G401 (cell line): ENCODE measurements at regions not wholly inside any gene's neighbourhood (a gene's known extent, or its start where the extent isn't known, plus 50 kb on each side); places are given as distances from the start of the nearest gene placed in this dataset.
"Not testable (repeated sequence)": the region's sequence is repeated elsewhere in the genome, so short reads cannot be mapped to it uniquely, and the experiment has no call there.

ENCODE experiments used
- DNase-seq: peaks from one replicate; pipeline ENCODE4 v3.0.0-alpha.2; 2015; ENCODE audit warnings: low spot score
- in situ Hi-C: cut with HindIII; loops from 2 replicates; pipeline ENCODE4 v1.10.0; 2016; ENCODE audit warnings: low sequenced_read_pairs, mixed read lengths

GRCh38 chr4:27412613-27413012, 552.0 kb downstream of the STIM2 start:
- DNase-seq: no peak
- in situ Hi-C loops: no loop called here

GRCh38 chr4:27414887-27415731, 554.5 kb downstream of the STIM2 start:
- no peak for DNase-seq
- in situ Hi-C loops: no loop called here

GRCh38 chr4:27428661-27429060, 568.0 kb downstream of the STIM2 start:
- in situ Hi-C loops: no loop called here
- DNase-seq: no peak

GRCh38 chr4:27429364-27429871, 568.8 kb downstream of the STIM2 start:
- DNase-seq: no peak
- in situ Hi-C loops: no loop called here

GRCh38 chr4:27442146-27442545, 581.5 kb downstream of the STIM2 start:
- DNase-seq: no peak
- in situ Hi-C loops: no loop called here

- in situ Hi-C loops, DNase-seq: not testable (repeated sequence)
Observed at GRCh38 chr4:27442661-27443060, 582.0 kb downstream of the STIM2 start.

- no peak for DNase-seq
Observed at GRCh38 chr4:27463816-27464215, 603.2 kb downstream of the STIM2 start.

GRCh38 chr4:27467351-27467750, 606.7 kb downstream of the STIM2 start:
- in situ Hi-C loops: no loop called here

More at GRCh38 chr4:27463816-27464215, 603.2 kb downstream of the STIM2 start:
- in situ Hi-C loops: no loop called here

GRCh38 chr4:27472364-27472763, 611.7 kb downstream of the STIM2 start:
- DNase-seq: no peak
- in situ Hi-C loops: no loop called here

More at GRCh38 chr4:27467351-27467750, 606.7 kb downstream of the STIM2 start:
- no peak for DNase-seq

- no peak for DNase-seq
- in situ Hi-C loops: no loop called here
Observed at GRCh38 chr4:27474691-27475090, 614.0 kb downstream of the STIM2 start.

- no peak for DNase-seq
- in situ Hi-C loops: no loop called here
Observed at GRCh38 chr4:27484216-27484615, 623.6 kb downstream of the STIM2 start.

- no peak for DNase-seq
- in situ Hi-C loops: no loop called here
Observed at GRCh38 chr4:27490315-27490714, 629.7 kb downstream of the STIM2 start.

- DNase-seq: no peak
- in situ Hi-C loops: no loop called here
Observed at GRCh38 chr4:27490766-27491165, 630.1 kb downstream of the STIM2 start.

GRCh38 chr4:27506401-27506800, 645.8 kb downstream of the STIM2 start:
- in situ Hi-C loops: no loop called here

GRCh38 chr4:27514711-27515110, 654.1 kb downstream of the STIM2 start:
- in situ Hi-C loops: no loop called here

More at GRCh38 chr4:27506401-27506800, 645.8 kb downstream of the STIM2 start:
- DNase-seq: no peak

GRCh38 chr4:27515140-27515539, 654.5 kb downstream of the STIM2 start:
- in situ Hi-C loops: no loop called here

More at GRCh38 chr4:27514711-27515110, 654.1 kb downstream of the STIM2 start:
- no peak for DNase-seq

GRCh38 chr4:27518876-27519275, 658.2 kb downstream of the STIM2 start:
- in situ Hi-C loops: no loop called here
- no peak for DNase-seq

More at GRCh38 chr4:27515140-27515539, 654.5 kb downstream of the STIM2 start:
- DNase-seq: no peak

- no peak for DNase-seq
- in situ Hi-C loops: no loop called here
Observed at GRCh38 chr4:27524224-27524623, 663.6 kb downstream of the STIM2 start.

GRCh38 chr4:27534488-27534887, 673.8 kb downstream of the STIM2 start:
- in situ Hi-C loops: no loop called here
- DNase-seq: no peak

GRCh38 chr4:27568236-27568951, 707.8 kb downstream of the STIM2 start:
- in situ Hi-C loops: no loop called here

More at GRCh38 chr4:27568236-27568951, 707.8 kb downstream of the STIM2 start:
- no peak for DNase-seq
